ENCODE measurements at regions not wholly inside any gene's neighbourhood (a gene's known extent, or its start where the extent isn't known, plus 50 kb on each side); places are given as distances from the start of the nearest gene placed in this dataset.

DNA sequence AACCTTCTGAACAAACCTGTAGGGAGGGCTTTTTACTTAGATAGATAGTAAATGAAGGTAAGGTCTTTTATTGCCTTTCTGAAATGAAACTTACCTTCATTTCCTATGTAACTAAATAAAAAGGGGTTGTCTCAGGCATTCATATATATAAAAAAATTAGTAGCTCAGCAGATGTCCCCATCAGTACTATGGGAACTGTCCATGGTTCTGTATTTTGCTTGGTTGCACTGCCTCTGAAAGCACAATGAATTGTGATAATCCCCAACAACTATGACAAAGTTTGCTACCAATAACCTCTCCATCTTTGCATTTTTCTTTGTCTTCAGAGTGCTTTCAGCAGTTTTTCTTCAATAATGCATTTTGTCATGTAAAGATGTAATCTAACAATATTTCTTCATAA lies 222.4 kb downstream of the SLIT2 start:
- TF ChIP-seq EZH2 (IDR thresholded peaks at IDR 0.05; ENCODE audit: low read length, unreplicated experiment) (no peak), EZH2phosphoT487 (IDR thresholded peaks at IDR 0.05; ENCODE audit: borderline replicate concordance, low read length) (no peak)
- TF ChIP-seq, protein P1, sequence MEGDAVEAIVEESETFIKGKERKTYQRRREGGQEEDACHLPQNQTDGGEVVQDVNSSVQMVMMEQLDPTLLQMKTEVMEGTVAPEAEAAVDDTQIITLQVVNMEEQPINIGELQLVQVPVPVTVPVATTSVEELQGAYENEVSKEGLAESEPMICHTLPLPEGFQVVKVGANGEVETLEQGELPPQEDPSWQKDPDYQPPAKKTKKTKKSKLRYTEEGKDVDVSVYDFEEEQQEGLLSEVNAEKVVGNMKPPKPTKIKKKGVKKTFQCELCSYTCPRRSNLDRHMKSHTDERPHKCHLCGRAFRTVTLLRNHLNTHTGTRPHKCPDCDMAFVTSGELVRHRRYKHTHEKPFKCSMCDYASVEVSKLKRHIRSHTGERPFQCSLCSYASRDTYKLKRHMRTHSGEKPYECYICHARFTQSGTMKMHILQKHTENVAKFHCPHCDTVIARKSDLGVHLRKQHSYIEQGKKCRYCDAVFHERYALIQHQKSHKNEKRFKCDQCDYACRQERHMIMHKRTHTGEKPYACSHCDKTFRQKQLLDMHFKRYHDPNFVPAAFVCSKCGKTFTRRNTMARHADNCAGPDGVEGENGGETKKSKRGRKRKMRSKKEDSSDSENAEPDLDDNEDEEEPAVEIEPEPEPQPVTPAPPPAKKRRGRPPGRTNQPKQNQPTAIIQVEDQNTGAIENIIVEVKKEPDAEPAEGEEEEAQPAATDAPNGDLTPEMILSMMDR (conservative IDR thresholded peaks at IDR 0.05; ENCODE audit: low read depth, low read length) = no peak
